ENCODE measurements at regions not wholly inside any gene's neighbourhood (a gene's known extent, or its start where the extent isn't known, plus 50 kb on each side); places are given as distances from the start of the nearest gene placed in this dataset.

- ATAC-seq: peak; percentile 62
- DNase-seq (ENCODE audit: low spot score in 2 of 2): peak; percentile 46 to 82
- H3K27ac Mint-ChIP-seq: no peak overlapping the region
These were observed 61.5 kb downstream of the TBXT start for GRCh38 chr6:166106076-166106686.

GRCh38 chr6:166105341-166106075 lies 62.1 kb downstream of the TBXT start:
- no peak overlapping the region for H3K27ac Mint-ChIP-seq
- H3K4me3 Mint-ChIP-seq: no peak overlapping the region
- H3K4me1 Mint-ChIP-seq: peaks cover 4% of the 10 kb centered on the region
- H3K36me3 Mint-ChIP-seq: no peaks in the 10 kb centered on the region
- peaks cover 7% of the 10 kb centered on the region for H3K9me3 Mint-ChIP-seq
- DNase-seq (ENCODE audit: low spot score in 2 of 2) (no peak), ATAC-seq (peak; percentile 50)

More at GRCh38 chr6:166106076-166106686, 61.5 kb downstream of the TBXT start:
- H3K36me3 Mint-ChIP-seq: no peaks in the 10 kb centered on the region
- H3K9me3 Mint-ChIP-seq: peaks cover 7% of the 10 kb centered on the region
- H3K4me3 Mint-ChIP-seq: no peak overlapping the region
- H3K4me1 Mint-ChIP-seq: peaks cover 4% of the 10 kb centered on the region

GRCh38 chr6:166104872-166105271 lies 62.8 kb downstream of the TBXT start:
- no peak for DNase-seq (ENCODE audit: low spot score in 2 of 2)
- peaks cover 4% of the 10 kb centered on the region for H3K4me1 Mint-ChIP-seq
- no peak overlapping the region for H3K4me3 Mint-ChIP-seq

GRCh38 chr6:166104107-166104506 lies 63.5 kb downstream of the TBXT start:
- no peak overlapping the region for H3K4me3 Mint-ChIP-seq
- no peak for ATAC-seq
- H3K9me3 Mint-ChIP-seq: peaks cover 7% of the 10 kb centered on the region
- DNase-seq (ENCODE audit: low spot score in 2 of 2): no peak
- H3K36me3 Mint-ChIP-seq: no peaks in the 10 kb centered on the region
- no peak overlapping the region for H3K27ac Mint-ChIP-seq
- H3K4me1 Mint-ChIP-seq: peaks cover 4% of the 10 kb centered on the region

More at GRCh38 chr6:166104872-166105271, 62.8 kb downstream of the TBXT start:
- Mint-ChIP-seq H3K9me3 (peaks cover 7% of the 10 kb centered on the region), H3K27ac (no peak overlapping the region), H3K36me3 (no peaks in the 10 kb centered on the region)
- no peak for ATAC-seq

- Mint-ChIP-seq H3K9me3 (peaks cover 7% of the 10 kb centered on the region), H3K36me3 (no peaks in the 10 kb centered on the region), H3K4me1 (peaks cover 4% of the 10 kb centered on the region), H3K4me3 (no peak overlapping the region), H3K27ac (no peak overlapping the region)
- no peak for ATAC-seq
- DNase-seq (ENCODE audit: low spot score in 2 of 2): no peak
These were observed 65.7 kb downstream of the TBXT start for GRCh38 chr6:166101819-166102419.

GRCh38 chr6:166097914-166098522 lies 69.6 kb downstream of the TBXT start:
- Mint-ChIP-seq H3K4me3 (no peak overlapping the region), H3K4me1 (no peaks in the 10 kb centered on the region)
- peak; percentile 41 to 77 for DNase-seq (ENCODE audit: low spot score in 2 of 2)

GRCh38 chr6:166087852-166088251 lies 79.8 kb downstream of the TBXT start:
- DNase-seq (ENCODE audit: low spot score in 2 of 2) (no peak), ATAC-seq (no peak)
- no peak overlapping the region for H3K4me3 Mint-ChIP-seq
- H3K36me3 Mint-ChIP-seq: no peaks in the 10 kb centered on the region
- no peaks in the 10 kb centered on the region for H3K9me3 Mint-ChIP-seq
- H3K27ac Mint-ChIP-seq: no peak overlapping the region
- no peaks in the 10 kb centered on the region for H3K4me1 Mint-ChIP-seq

More at GRCh38 chr6:166097914-166098522, 69.6 kb downstream of the TBXT start:
- peak; percentile 79 for ATAC-seq
- H3K27ac Mint-ChIP-seq: no peak overlapping the region
- H3K36me3 Mint-ChIP-seq: no peaks in the 10 kb centered on the region
- peaks cover 7% of the 10 kb centered on the region for H3K9me3 Mint-ChIP-seq

GRCh38 chr6:166087246-166087645 lies 80.4 kb downstream of the TBXT start:
- Mint-ChIP-seq H3K4me1 (no peaks in the 10 kb centered on the region), H3K36me3 (no peaks in the 10 kb centered on the region), H3K27ac (no peak overlapping the region), H3K4me3 (no peak overlapping the region), H3K9me3 (no peaks in the 10 kb centered on the region)
- no peak for DNase-seq (ENCODE audit: low spot score in 2 of 2)
- no peak for ATAC-seq

GRCh38 chr6:166085500-166085899 lies 82.2 kb downstream of the TBXT start:
- no peaks in the 10 kb centered on the region for H3K9me3 Mint-ChIP-seq
- no peak for ATAC-seq

GRCh38 chr6:166084951-166085350 lies 82.7 kb downstream of the TBXT start:
- ATAC-seq (no peak), DNase-seq (ENCODE audit: low spot score in 2 of 2) (no peak)
- Mint-ChIP-seq H3K9me3 (no peaks in the 10 kb centered on the region), H3K4me1 (no peaks in the 10 kb centered on the region), H3K36me3 (no peaks in the 10 kb centered on the region), H3K4me3 (no peak overlapping the region), H3K27ac (no peak overlapping the region)

More at GRCh38 chr6:166085500-166085899, 82.2 kb downstream of the TBXT start:
- Mint-ChIP-seq H3K36me3 (no peaks in the 10 kb centered on the region), H3K27ac (no peak overlapping the region), H3K4me1 (no peaks in the 10 kb centered on the region), H3K4me3 (no peak overlapping the region)
- no peak for DNase-seq (ENCODE audit: low spot score in 2 of 2)

GRCh38 chr6:166079841-166080240 lies 87.8 kb downstream of the TBXT start:
- Mint-ChIP-seq H3K27ac (no peak overlapping the region), H3K9me3 (no peaks in the 10 kb centered on the region), H3K36me3 (no peaks in the 10 kb centered on the region), H3K4me1 (no peaks in the 10 kb centered on the region), H3K4me3 (no peak overlapping the region)
- ATAC-seq (no peak), DNase-seq (ENCODE audit: low spot score in 2 of 2) (no peak)

- no peak overlapping the region for H3K27ac Mint-ChIP-seq
- no peak overlapping the region for H3K4me3 Mint-ChIP-seq
- DNase-seq (ENCODE audit: low spot score in 2 of 2): no peak
- ATAC-seq: no peak
- no peaks in the 10 kb centered on the region for H3K4me1 Mint-ChIP-seq
- no peaks in the 10 kb centered on the region for H3K9me3 Mint-ChIP-seq
- no peaks in the 10 kb centered on the region for H3K36me3 Mint-ChIP-seq
These were observed 89.4 kb downstream of the TBXT start for GRCh38 chr6:166078294-166078693.

- Mint-ChIP-seq H3K36me3 (no peaks in the 10 kb centered on the region), H3K4me3 (no peak overlapping the region), H3K27ac (no peak overlapping the region), H3K9me3 (no peaks in the 10 kb centered on the region), H3K4me1 (no peaks in the 10 kb centered on the region)
- ATAC-seq: no peak
- no peak for DNase-seq (ENCODE audit: low spot score in 2 of 2)
These were observed 91.0 kb downstream of the TBXT start for GRCh38 chr6:166076625-166077024.

- H3K4me1 Mint-ChIP-seq: no peaks in the 10 kb centered on the region
These were observed 91.7 kb downstream of the TBXT start for GRCh38 chr6:166075925-166076324.

GRCh38 chr6:166075186-166075585 lies 92.5 kb downstream of the TBXT start:
- H3K9me3 Mint-ChIP-seq: no peaks in the 10 kb centered on the region
- ATAC-seq: no peak
- no peaks in the 10 kb centered on the region for H3K4me1 Mint-ChIP-seq
- no peak overlapping the region for H3K4me3 Mint-ChIP-seq
- no peak for DNase-seq (ENCODE audit: low spot score in 2 of 2)
- no peaks in the 10 kb centered on the region for H3K36me3 Mint-ChIP-seq
- no peak overlapping the region for H3K27ac Mint-ChIP-seq

More at GRCh38 chr6:166075925-166076324, 91.7 kb downstream of the TBXT start:
- H3K9me3 Mint-ChIP-seq: no peaks in the 10 kb centered on the region
- H3K27ac Mint-ChIP-seq: no peak overlapping the region
- H3K36me3 Mint-ChIP-seq: no peaks in the 10 kb centered on the region
- H3K4me3 Mint-ChIP-seq: no peak overlapping the region
- no peak for ATAC-seq
- no peak for DNase-seq (ENCODE audit: low spot score in 2 of 2)

Measured in stimulated activated effector memory CD8-positive, alpha-beta T cell treated with anti-CD3 and anti-CD28 coated beads, Interleukin-12 subunit alpha, Interleukin-12 subunit beta, amount 100 ng/mL, for 72 hours (primary cell).